CD4-positive, alpha-beta T cell (primary cell): ENCODE measurements at regions not wholly inside any gene's neighbourhood (a gene's known extent, or its start where the extent isn't known, plus 50 kb on each side); places are given as distances from the start of the nearest gene placed in this dataset.

ENCODE experiments used
- ATAC-seq: fragments of 200-7000 bp; cut with Tn5 transposase; one replicate; pipeline ENCODE4 v1.10.0; 2022; ENCODE audit warnings: mild to moderate bottlenecking; ENCODE audit not compliant: poor library complexity
- CTCF ChIA-PET: fragments of 350-600 bp; sonication (Branson Sonifier 250); formaldehyde crosslinking; loops from one replicate; lab custom pipeline; 2021; ENCODE audit warnings: antibody characterized with exemption, inconsistent platforms; lab: Charles Lee
- POLR2A ChIA-PET: fragments of 350-600 bp; sonication (Branson Sonifier 250); formaldehyde crosslinking; loops from one replicate; lab custom pipeline; 2021; ENCODE audit warnings: antibody characterized with exemption, inconsistent platforms; lab: Charles Lee
- DNase-seq, 14 experiments: peaks; one replicate each; pipeline ENCODE4 v3.0.0-alpha.2; 2013 to 2020; ENCODE audit warnings: mixed read lengths in 2 of 14
- H3K27ac ChIP-seq, 2 donors: one replicate each; pipeline versions ENCODE4 v1.5.1 to v1.7.0; 2013; ENCODE audit warnings: low read length in 2 of 2, low read depth in 1 of 2, mild to moderate bottlenecking in 1 of 2
- H3K27me3 ChIP-seq, 2 experiments: 1 replicate in 1 of 2; 2 replicates in 1 of 2; pipeline versions ENCODE4 v1.6.1 to v1.7.0; 2013; ENCODE audit warnings: low read length in 2 of 2, control low read depth in 1 of 2, mild to moderate bottlenecking in 1 of 2, moderate library complexity in 1 of 2; ENCODE audit not compliant: insufficient read depth in 2 of 2, control insufficient read depth in 1 of 2
- H3K36me3 ChIP-seq: one replicate; pipeline ENCODE4 v1.6.1; 2013; ENCODE audit warnings: low read length, control low read depth; ENCODE audit not compliant: insufficient read depth
- H3K4me1 ChIP-seq: one replicate; pipeline ENCODE4 v1.6.1; 2013; ENCODE audit warnings: low read length, control low read depth; ENCODE audit not compliant: insufficient read depth
- H3K4me3 ChIP-seq: one replicate; pipeline ENCODE4 v1.5.1; 2013; ENCODE audit warnings: mild to moderate bottlenecking, low read length, moderate library complexity
- H3K9me3 ChIP-seq, 2 experiments: 1 replicate in 1 of 2; 2 replicates in 1 of 2; pipeline versions ENCODE4 v1.6.1 to v1.7.0; 2013; ENCODE audit warnings: low read length in 2 of 2, mild to moderate bottlenecking in 2 of 2, control low read depth in 1 of 2, moderate library complexity in 1 of 2; ENCODE audit not compliant: control insufficient read depth in 1 of 2, insufficient read depth in 1 of 2
- H3K27ac Mint-ChIP-seq: one replicate; pipeline ENCODE4 v1.8.0; 2020; ENCODE audit warnings: mixed read lengths
- H3K27me3 Mint-ChIP-seq: one replicate; pipeline ENCODE4 v1.8.0; 2021; ENCODE audit warnings: mixed read lengths
- H3K36me3 Mint-ChIP-seq: one replicate; pipeline ENCODE4 v1.8.0; 2021; ENCODE audit warnings: low read depth, mixed read lengths
- H3K4me1 Mint-ChIP-seq: one replicate; pipeline ENCODE4 v1.8.0; 2021; ENCODE audit warnings: low read depth, mixed read lengths
- H3K4me3 Mint-ChIP-seq: one replicate; pipeline ENCODE4 v1.8.0; 2020; ENCODE audit warnings: mild to moderate bottlenecking, mixed read lengths
- H3K9me3 Mint-ChIP-seq: one replicate; pipeline ENCODE4 v1.8.0; 2020; ENCODE audit warnings: mixed read lengths
- intact Hi-C, 2 experiments: fragments of 100-400 bp; cut with DNase I in 1 of 2; cut with micrococcal nuclease in 1 of 2; formaldehyde crosslinking; loops; one replicate each; pipeline versions ENCODE4 v1.15.1 to v1.9.0; 2023 to 2025; cut with DNase I, micrococcal nuclease
- TF ChIP-seq, protein P1 (sequence below): fragments of 200-600 bp; IDR thresholded peaks from one replicate; pipeline ENCODE4 v1.8.0; 2022; ENCODE audit warnings: antibody characterized with exemption, mild to moderate bottlenecking

DNA sequence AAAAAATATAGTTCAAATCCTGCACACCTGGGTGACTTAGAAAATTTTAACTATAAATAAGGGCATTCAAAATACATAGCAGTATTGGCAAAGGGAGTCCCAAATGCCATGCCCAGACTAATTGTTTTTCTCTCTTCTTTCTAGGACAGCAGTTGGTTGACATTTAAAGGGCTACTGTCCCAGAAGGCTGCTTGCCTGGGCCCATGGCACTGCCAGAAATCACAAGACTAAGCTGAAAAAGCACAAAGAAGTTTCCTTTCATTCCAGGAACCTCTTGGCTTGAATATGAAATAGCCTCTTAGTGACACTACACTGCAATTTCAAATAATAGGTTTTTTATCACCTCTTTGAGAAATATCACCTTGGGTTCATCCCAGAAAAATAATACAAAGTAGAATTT lies 388.9 kb upstream of the TRPC7 start:
- no peaks in the 10 kb centered on the region for H3K36me3 Mint-ChIP-seq
- Histone ChIP-seq H3K27me3 (no peaks in the 10 kb centered on the region), H3K27ac (no peak overlapping the region), H3K36me3 (no peaks in the 10 kb centered on the region), H3K4me3 (no peak overlapping the region), H3K9me3 (no peaks in the 10 kb centered on the region), H3K4me1 (no peaks in the 10 kb centered on the region)
- no peak overlapping the region for H3K27ac Mint-ChIP-seq
- ChIA-PET CTCF (no interaction called here), POLR2A (no interaction called here)
- no peaks in the 10 kb centered on the region for H3K4me1 Mint-ChIP-seq
- DNase-seq (no peak), ATAC-seq (no peak)
- no peaks in the 10 kb centered on the region for H3K27me3 Mint-ChIP-seq
- H3K4me3 Mint-ChIP-seq, result no peak overlapping the region
- H3K9me3 Mint-ChIP-seq, result peaks cover 2% of the 10 kb centered on the region
- TF ChIP-seq, protein P1, sequence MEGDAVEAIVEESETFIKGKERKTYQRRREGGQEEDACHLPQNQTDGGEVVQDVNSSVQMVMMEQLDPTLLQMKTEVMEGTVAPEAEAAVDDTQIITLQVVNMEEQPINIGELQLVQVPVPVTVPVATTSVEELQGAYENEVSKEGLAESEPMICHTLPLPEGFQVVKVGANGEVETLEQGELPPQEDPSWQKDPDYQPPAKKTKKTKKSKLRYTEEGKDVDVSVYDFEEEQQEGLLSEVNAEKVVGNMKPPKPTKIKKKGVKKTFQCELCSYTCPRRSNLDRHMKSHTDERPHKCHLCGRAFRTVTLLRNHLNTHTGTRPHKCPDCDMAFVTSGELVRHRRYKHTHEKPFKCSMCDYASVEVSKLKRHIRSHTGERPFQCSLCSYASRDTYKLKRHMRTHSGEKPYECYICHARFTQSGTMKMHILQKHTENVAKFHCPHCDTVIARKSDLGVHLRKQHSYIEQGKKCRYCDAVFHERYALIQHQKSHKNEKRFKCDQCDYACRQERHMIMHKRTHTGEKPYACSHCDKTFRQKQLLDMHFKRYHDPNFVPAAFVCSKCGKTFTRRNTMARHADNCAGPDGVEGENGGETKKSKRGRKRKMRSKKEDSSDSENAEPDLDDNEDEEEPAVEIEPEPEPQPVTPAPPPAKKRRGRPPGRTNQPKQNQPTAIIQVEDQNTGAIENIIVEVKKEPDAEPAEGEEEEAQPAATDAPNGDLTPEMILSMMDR, result no peak
- intact Hi-C loops, result no loop called here

DNA sequence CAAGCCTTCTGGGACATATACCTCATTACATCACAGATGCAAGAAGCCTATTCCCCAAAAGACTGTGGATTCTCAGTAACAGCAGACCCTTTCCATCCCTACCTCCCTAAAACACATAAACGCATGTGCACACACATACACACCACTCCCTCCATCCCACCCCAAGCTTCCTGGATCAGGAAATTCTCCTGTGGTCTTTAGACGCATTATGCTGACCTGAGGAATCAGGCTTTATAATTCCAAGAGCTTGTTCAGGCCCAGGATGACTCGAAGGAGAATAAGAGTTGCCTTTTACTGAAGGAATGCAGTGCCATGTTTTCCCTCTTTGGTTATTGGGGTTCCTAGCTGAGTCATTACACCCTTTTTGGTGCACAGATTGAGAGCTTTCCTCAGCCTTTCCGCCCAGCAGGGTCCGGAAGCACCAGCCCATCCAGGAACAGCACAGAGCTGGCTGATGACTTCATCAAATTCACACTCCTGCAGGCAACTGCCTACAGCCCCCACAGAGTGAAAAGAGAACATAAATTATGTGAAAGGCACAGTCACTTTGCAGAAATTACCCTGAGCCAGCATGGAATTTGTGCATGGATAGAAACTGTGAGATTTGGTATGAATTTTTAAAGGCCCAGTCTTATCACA lies 385.0 kb upstream of the TRPC7 start:
- Mint-ChIP-seq H3K4me1 (no peaks in the 10 kb centered on the region), H3K9me3 (peaks cover 11% of the 10 kb centered on the region), H3K36me3 (no peaks in the 10 kb centered on the region), H3K27me3 (no peaks in the 10 kb centered on the region), H3K27ac (no peak overlapping the region), H3K4me3 (no peak overlapping the region)
- POLR2A ChIA-PET, result no interaction called here
- no peaks in the 10 kb centered on the region for H3K27me3 ChIP-seq
- ATAC-seq, result no peak
- CTCF ChIA-PET, result no interaction called here
- intact Hi-C loops, result no loop called here
- H3K36me3 ChIP-seq, result no peaks in the 10 kb centered on the region
- no peaks in the 10 kb centered on the region for H3K9me3 ChIP-seq
- TF ChIP-seq, protein P1, result no peak
- H3K27ac ChIP-seq, result no peak overlapping the region
- no peaks in the 10 kb centered on the region for H3K4me1 ChIP-seq
- H3K4me3 ChIP-seq, result no peak overlapping the region
- DNase-seq, result no peak

DNA sequence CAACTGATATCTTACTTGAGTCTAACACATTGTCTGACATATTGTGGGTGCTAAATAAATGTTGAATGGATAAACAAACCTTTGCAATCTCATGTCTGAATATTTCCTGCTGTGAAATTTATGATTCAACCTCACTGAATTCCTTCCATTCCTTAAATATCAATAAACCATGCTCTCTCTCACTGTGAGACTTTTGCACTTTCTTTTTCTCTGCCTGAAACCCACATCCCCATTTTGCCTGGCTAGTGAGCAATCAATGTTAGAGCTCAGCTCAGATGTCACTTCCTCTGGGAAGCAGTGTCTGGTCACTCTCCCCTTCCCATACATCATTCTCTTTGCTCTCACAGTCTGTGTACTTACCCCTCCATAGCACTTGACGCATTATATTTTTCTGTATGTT lies 383.7 kb upstream of the TRPC7 start:
- no peak for ATAC-seq
- H3K9me3 ChIP-seq, result no peaks in the 10 kb centered on the region
- no peak overlapping the region for H3K27ac Mint-ChIP-seq
- H3K27me3 Mint-ChIP-seq, result no peaks in the 10 kb centered on the region
- TF ChIP-seq, protein P1, result no peak
- H3K9me3 Mint-ChIP-seq, result peaks cover 14% of the 10 kb centered on the region
- DNase-seq, result no peak
- H3K4me3 Mint-ChIP-seq, result no peak overlapping the region
- no peaks in the 10 kb centered on the region for H3K4me1 ChIP-seq
- intact Hi-C loops, result no loop called here
- no peaks in the 10 kb centered on the region for H3K4me1 Mint-ChIP-seq
- H3K36me3 Mint-ChIP-seq, result no peaks in the 10 kb centered on the region
- POLR2A ChIA-PET, result no interaction called here
- no peaks in the 10 kb centered on the region for H3K27me3 ChIP-seq
- H3K27ac ChIP-seq, result no peak overlapping the region
- H3K36me3 ChIP-seq, result no peaks in the 10 kb centered on the region
- CTCF ChIA-PET, result no interaction called here
- no peak overlapping the region for H3K4me3 ChIP-seq
